MM.1S (cell line): ENCODE measurements at regions not wholly inside any gene's neighbourhood (a gene's known extent, or its start where the extent isn't known, plus 50 kb on each side); places are given as distances from the start of the nearest gene placed in this dataset.

ENCODE experiments used
- DNase-seq: peaks from one replicate; pipeline ENCODE4 v3.0.0-alpha.2; 2015
- H2AFZ ChIP-seq: fragments of 300-600 bp; sonication (generic); 2 replicates; pipeline ENCODE4 v1.6.0; 2016; ENCODE audit warnings: antibody characterized with exemption, low read length
- H3F3A ChIP-seq: fragments of 300-600 bp; sonication (generic); 2 replicates; pipeline ENCODE4 v1.6.1; 2016; ENCODE audit warnings: mild to moderate bottlenecking, antibody characterized with exemption, low read length, moderate library complexity, mixed read lengths; ENCODE audit not compliant: insufficient read depth
- H3K27ac ChIP-seq: fragments of 300-600 bp; sonication (generic); 2 replicates; pipeline ENCODE4 v1.5.1; 2016; ENCODE audit warnings: mild to moderate bottlenecking, low read length
- H3K27me3 ChIP-seq: fragments of 300-600 bp; sonication (generic); replicated peaks from 2 replicates; pipeline ENCODE4 v1.6.0; 2016; ENCODE audit warnings: low read length; ENCODE audit not compliant: insufficient read depth
- H3K36me3 ChIP-seq: fragments of 300-600 bp; sonication (generic); replicated peaks from 2 replicates; pipeline ENCODE4 v1.6.1; 2016; ENCODE audit warnings: mild to moderate bottlenecking, low read length, mixed read lengths; ENCODE audit not compliant: insufficient read depth
- H3K4me1 ChIP-seq: fragments of 300-600 bp; sonication (generic); 2 replicates; pipeline ENCODE4 v1.6.1; 2016; ENCODE audit warnings: low read length, mixed read lengths
- H3K4me2 ChIP-seq: fragments of 300-600 bp; sonication (generic); 2 replicates; pipeline ENCODE4 v1.6.0; 2016; ENCODE audit warnings: low read depth, low read length
- H3K4me3 ChIP-seq: fragments of 300-600 bp; sonication (generic); 2 replicates; pipeline ENCODE4 v1.5.1; 2016; ENCODE audit warnings: low read length, mixed read lengths
- H3K79me2 ChIP-seq: fragments of 300-600 bp; sonication (generic); 2 replicates; pipeline ENCODE4 v1.6.1; 2016; ENCODE audit warnings: mixed run types, low read length, mixed read lengths
- H3K9ac ChIP-seq: fragments of 300-600 bp; sonication (generic); 2 replicates; pipeline ENCODE4 v1.6.1; 2016; ENCODE audit warnings: low read length, mixed read lengths
- H3K9me2 ChIP-seq: fragments of 300-600 bp; sonication (generic); replicated peaks from 2 replicates; pipeline ENCODE4 v1.6.1; 2016; ENCODE audit warnings: mild to moderate bottlenecking, low read length, mixed read lengths; ENCODE audit not compliant: insufficient read depth
- H3K9me3 ChIP-seq: fragments of 300-600 bp; sonication (generic); replicated peaks from 2 replicates; pipeline ENCODE4 v1.6.1; 2016; ENCODE audit warnings: mild to moderate bottlenecking, low read length, mixed read lengths; ENCODE audit not compliant: insufficient read depth
- H4K20me1 ChIP-seq: fragments of 300-600 bp; sonication (generic); 2 replicates; pipeline ENCODE4 v1.6.1; 2016; ENCODE audit warnings: mild to moderate bottlenecking, low read length, moderate library complexity, mixed read lengths; ENCODE audit not compliant: insufficient read depth
- CTCF ChIP-seq: fragments of 300-600 bp; sonication (generic); IDR thresholded peaks from 2 replicates; pipeline ENCODE4 v1.5.1; 2016; ENCODE audit warnings: antibody characterized with exemption, low read length, mixed read lengths
- EZH2 ChIP-seq: fragments of 300-600 bp; sonication (generic); optimal IDR thresholded peaks from 2 replicates; pipeline ENCODE3; 2017; ENCODE audit warnings: low read depth, mild to moderate bottlenecking, antibody characterized with exemption, low read length, mixed read lengths
- EZH2phosphoT487 ChIP-seq: fragments of 300-600 bp; sonication (generic); IDR thresholded peaks from 2 replicates; pipeline ENCODE4 v1.6.1; 2018; ENCODE audit warnings: antibody characterized with exemption, low read length

DNA sequence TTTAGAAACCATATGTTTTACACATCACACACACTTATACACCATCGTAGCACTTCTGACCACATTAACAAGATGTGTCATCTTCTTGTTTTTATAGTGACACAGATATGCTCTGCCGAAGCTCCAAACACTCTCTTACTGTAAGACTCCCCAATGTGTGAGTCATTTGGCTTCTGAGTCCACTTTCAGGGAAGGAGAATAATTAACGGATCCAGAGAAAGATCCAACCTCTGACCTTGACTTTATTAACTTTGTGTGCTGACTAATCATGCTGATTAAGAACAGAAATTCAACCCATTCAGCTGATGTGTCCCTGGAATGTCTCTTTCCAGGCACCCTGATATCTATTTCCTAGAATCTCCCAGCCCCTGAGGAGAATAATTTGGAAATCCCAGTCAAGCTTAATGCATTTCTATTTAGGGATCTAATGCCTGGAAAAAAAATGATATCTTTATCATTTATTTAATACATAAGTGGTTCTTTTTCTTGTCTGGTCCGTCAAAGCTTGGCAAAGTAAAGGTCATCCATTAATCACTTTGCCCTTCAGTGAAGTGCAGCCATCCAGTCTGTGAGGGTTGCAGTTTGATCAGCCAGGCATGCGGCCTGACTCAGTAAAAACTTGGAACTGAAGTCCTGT, 615.8 kb upstream of the SYT4 start:
- Histone ChIP-seq H3K9ac (no peak overlapping the region), H3K4me3 (no peak overlapping the region), H3K36me3 (no peaks in the 10 kb centered on the region), H3F3A (no peaks in the 10 kb centered on the region), H2AFZ (no peak overlapping the region), H3K27ac (no peak overlapping the region), H3K9me2 (no peaks in the 10 kb centered on the region), H3K79me2 (no peaks in the 10 kb centered on the region), H3K9me3 (no peaks in the 10 kb centered on the region; the same call in 1 of the 2 replicates), H3K4me2 (no peak overlapping the region), H3K27me3 (no peaks in the 10 kb centered on the region), H4K20me1 (no peaks in the 10 kb centered on the region), H3K4me1 (no peaks in the 10 kb centered on the region)
- no peak for DNase-seq
- TF ChIP-seq CTCF, result no peak
- TF ChIP-seq EZH2, result no peak
- no peak for TF ChIP-seq EZH2phosphoT487

DNA sequence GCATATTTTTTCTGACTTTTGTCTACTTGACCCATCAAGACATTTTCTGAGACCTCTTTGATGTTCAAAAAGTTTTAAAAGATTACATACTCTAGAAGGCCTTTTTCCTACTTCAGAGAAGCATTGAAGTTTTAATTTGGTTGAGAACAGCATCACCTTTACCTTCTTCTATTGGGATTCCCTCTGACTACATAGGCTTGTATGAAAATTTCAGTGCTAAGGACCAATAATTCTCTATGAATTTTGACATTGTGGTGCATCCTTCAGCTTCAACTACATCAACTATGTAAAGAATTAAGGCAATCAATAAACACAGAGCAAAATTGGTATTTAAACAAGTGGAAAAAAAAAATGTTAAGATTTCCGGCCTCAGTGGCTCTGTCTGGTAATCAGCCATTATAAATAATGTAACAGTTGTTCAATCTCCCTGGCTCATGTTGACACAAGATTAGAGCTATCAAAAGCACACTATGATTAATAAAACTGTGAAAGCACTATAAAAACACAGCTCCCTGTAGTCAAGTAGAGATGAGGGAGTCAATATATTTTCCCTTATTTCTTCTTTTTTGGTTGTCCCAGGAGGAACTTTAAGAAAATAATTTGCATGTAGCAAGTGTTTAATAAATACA, 627.0 kb upstream of the SYT4 start:
- no peak for TF ChIP-seq EZH2
- TF ChIP-seq EZH2phosphoT487, result no peak
- TF ChIP-seq CTCF, result no peak
- Histone ChIP-seq H3K27me3 (no peaks in the 10 kb centered on the region), H3K27ac (no peak overlapping the region), H3K4me3 (no peak overlapping the region), H4K20me1 (no peaks in the 10 kb centered on the region), H3K9me2 (no peaks in the 10 kb centered on the region), H3K4me2 (no peak overlapping the region), H3F3A (no peaks in the 10 kb centered on the region), H3K79me2 (no peaks in the 10 kb centered on the region), H3K9me3 (0 out of 2 replicates have a peak, but pooled peaks cover 3% of the 10 kb centered on the region), H3K4me1 (no peaks in the 10 kb centered on the region), H3K9ac (no peak overlapping the region), H3K36me3 (no peaks in the 10 kb centered on the region), H2AFZ (no peak overlapping the region)
- no peak for DNase-seq

- no peak for TF ChIP-seq CTCF
- TF ChIP-seq EZH2, result no peak
- no peak for TF ChIP-seq EZH2phosphoT487
- H3K27me3 ChIP-seq, result no peaks in the 10 kb centered on the region
- no peaks in the 10 kb centered on the region for H3K79me2 ChIP-seq
- H3K9me2 ChIP-seq, result no peaks in the 10 kb centered on the region
- no peak overlapping the region for H2AFZ ChIP-seq
- H3K27ac ChIP-seq, result no peak overlapping the region
- H3K9ac ChIP-seq, result no peak overlapping the region
- H4K20me1 ChIP-seq, result no peaks in the 10 kb centered on the region
- no peak for DNase-seq
- no peaks in the 10 kb centered on the region for H3K4me1 ChIP-seq
- H3K36me3 ChIP-seq, result no peaks in the 10 kb centered on the region
- H3K4me2 ChIP-seq, result no peak overlapping the region
- H3F3A ChIP-seq, result no peaks in the 10 kb centered on the region
- no peak overlapping the region for H3K4me3 ChIP-seq
- H3K9me3 ChIP-seq, result no peaks in the 10 kb centered on the region
Observed at GRCh38 chr18:43914018-43914417, 636.7 kb upstream of the SYT4 start.
